Right renal pelvis (tissue), 4 donors: ENCODE measurements at regions not wholly inside any gene's neighbourhood (a gene's known extent, or its start where the extent isn't known, plus 50 kb on each side); places are given as distances from the start of the nearest gene placed in this dataset.

Experiments
- DNase-seq, 4 donors: peaks; one replicate each; pipeline ENCODE4 v3.0.0-alpha.2; 2013; ENCODE audit warnings: low read depth in 4 of 4, low spot score in 3 of 4, missing footprints in 1 of 4

DNA sequence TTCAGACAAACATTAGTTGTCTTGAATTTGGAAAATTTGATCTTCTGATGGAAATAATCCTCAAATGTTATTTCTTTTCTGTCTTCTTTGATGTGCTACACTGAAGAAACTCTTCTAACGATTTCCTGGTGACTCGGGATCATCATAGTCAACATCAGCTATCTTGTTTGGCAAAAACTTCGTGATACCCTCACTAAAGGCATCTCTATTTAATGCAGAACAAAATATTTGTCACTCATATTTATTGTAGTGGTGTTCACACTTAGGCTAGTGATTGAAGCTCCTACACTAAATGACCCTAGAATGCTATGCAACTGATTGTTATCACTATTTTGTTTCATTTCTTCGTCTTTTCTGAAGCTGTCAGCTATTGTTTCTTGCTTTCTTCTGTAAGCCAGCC, 334.7 kb upstream of the ZEB2 start:
- no peak for DNase-seq

DNA sequence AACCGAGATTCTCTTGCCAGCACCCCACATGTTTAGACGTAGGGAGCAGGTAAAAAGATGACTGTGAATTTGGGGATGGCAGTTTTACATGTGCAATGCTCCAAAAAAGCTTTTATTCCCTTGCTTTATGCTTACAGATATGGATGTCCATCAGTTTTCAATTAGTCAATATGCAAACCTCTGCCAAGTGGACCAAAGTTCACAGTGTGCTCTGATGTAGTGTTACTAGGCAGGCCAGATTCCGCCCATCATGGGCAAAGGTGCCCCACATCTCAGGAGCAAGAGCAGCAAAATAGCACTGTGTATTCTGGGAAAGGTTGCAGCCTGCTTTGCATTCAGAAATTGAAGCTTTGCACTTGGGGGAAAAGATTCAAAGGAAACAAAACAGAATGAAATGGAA, 329.7 kb upstream of the ZEB2 start:
- DNase-seq, result no peak

DNA sequence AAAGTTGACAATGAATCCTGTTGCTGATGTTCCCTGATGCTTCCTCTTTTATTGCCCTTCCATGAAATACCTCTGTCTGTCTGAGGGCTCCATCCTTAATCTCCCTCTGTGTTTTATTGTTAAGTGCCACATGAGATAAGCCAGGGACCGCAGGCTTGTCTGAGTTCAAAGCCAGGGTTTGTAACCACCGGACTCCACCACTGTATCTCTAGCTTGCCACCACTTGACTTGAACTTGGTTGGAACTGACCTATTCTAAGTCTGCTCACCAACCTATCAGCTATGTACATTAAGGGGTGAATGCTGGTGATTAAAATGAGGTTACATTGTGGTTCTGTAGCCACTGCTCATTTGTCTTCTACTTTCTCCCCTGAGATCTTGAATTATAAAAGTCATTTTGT, 328.5 kb upstream of the ZEB2 start:
- DNase-seq, result no peak

DNA sequence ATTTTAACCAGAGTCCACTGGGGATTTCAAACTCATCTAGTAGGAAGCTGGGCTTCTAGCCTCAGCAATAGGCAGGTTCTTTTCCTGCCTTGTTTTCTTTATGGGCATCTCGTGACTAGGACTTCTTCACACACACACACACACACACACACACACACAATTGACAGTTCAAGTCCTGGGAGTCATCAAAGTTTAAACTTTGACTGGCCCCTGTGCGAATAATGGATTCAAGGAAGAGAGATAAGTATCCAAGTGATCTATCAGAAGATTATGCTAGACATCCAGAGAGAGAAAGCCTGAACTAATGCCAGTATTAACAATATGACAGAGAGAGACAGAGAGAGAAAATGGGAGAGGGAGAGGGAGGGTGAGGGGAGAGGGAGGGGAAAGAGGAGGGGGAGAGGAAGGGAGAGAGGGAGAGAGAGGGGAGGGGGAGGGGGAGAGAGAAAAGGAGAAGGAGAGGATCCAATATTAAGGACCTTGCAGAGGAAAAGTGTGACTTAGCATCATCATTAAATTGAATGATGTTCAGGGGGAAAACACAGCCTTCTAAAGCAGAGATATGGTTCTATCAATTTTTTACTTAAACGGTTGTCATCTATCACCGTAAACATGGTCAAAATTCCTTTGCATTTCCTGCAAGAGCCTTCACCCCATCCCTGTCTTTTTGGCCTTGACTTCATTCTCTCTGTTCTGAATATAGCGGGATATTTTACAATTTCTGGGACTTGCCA, 327.6 kb upstream of the ZEB2 start:
- no peak for DNase-seq

DNA sequence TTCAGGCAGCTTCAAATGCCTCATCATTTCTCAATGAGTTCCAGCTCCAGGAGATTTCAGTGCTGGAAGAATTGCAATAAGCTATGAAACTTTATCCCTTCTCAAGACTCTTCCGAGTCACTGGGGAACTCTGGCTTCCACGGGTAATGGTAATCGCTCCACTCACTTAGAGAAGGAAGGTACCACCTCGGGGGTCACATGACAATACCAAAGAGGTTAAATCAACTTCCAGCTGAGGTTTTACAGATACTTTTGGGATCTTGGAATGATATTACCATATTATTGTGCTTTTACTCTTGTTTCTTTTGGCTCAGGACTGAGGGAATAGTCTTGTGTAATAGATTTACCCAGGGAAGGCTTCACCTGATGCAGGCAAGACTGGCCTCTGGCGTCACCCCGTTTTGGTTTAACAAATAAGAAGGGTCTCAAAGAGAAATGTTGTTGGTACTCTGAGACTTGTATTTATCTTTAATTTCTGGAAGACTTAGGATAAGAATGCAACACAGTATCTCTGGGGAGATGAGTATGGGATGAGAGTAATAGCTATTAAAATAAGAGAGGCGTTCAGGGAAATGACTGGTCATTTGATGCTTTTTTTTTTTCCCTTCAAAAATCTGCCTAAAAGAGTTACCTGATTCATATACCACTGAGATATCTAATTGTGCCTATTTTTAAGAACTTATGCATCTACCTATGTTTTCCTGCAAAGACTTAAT, 316.9 kb upstream of the ZEB2 start:
- DNase-seq, result no peak

DNA sequence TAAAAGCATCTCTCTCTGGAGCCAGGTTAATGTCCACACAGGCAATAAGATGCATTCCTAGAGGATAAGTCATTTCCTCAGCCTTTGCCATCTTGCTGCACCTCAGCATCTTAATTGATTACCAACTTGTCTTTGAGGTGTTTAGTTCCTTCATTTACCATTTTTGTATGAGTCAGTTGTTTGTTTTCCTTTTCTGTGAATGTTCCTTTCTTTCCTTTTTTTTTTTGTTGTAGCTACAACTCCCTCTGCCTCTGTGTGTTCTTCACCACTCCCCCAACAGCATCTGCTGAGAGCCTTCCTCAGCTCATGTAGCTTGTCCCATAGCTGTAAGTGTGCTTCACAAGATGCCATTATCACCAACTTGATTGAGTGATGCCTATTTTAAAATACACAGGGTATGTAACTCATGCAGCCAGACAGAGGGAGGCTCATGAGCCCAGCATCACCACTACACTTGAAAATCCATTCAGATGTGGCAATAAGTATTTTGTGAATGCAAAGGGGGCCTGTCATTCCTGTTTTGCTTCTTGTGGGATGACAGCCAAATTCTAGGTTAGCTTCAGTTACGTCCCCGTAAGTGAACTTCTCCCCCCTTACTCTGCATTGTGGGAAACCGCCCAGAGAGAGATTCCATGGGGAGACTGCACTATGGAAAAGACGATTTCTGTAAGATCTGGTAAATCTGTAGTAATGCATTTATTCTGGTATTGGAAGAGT, 315.9 kb upstream of the ZEB2 start:
- no peak for DNase-seq

DNA sequence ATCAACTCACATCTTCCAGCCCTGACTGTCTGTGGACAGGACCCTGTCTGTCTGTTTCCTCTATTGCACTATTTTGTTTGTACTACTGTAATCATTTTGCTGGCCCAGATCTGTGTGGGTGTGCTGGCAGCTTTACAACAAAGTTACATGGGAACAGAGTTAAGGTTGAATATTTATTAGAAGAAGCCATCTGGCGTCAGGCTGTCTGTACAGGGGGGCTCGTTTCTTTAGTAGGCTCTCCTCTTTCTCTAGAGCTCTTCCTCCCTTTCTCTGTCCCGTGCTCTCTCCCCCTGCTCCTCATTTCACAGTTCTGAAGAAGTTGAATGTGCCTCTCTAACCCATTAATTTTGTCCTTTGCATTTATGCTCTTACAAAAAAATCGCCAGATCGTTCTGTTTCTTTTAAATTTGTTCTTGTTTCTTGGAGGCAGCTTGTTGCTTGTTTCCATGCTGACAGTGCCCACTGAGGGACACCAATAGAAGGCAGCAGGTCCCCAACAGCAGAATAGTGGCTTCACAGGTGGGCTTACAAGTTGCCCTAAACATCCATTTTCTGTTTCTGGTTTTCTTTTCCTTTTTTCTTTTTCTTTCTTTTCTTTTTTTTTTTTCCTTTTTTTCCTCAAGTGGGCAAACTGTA, 315.2 kb upstream of the ZEB2 start:
- peak; percentile 34 to 63 (median 40) for DNase-seq

DNA sequence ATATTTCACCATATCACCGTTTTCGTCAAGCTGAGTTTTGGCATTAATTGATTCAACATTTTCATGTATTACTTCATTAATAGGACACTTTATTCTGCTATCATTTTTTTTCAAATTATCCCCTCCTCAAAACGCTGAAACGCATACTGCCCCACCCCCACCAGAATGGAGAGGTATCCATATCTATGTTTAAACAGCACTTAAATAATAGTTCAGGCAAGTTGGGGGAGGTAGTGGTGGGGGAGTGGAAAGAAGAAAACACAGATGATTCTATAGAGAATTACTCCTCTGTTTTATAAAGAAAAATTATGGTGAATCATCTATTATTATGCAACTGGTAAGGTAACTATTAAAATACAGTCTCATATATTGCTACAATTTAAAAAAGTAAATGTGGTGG, 314.4 kb upstream of the ZEB2 start:
- DNase-seq, result no peak

DNA sequence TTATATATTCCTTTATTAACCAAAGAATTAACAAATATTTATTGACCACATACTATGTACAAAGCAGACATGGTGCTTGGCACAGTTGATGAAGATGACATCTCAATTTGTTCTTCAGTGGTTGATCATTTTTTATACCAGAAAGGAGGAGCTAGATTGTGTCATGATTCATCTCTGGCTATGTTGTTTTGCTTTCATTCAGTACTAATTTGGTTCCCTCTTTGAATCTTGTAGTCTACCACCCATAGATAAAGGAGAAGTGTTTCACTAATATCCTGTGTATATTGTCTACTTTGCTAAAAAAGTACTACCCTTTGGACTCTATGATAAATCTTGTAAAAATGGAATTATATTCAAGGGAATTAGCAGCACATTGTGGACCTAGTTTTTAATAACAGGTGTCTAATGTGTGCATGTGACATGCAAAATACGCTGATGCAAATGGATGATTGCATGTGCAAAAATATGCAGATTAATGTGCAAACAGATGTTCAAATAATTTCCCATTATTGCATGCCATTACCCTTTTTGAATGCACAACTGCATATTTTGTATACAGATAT, 313.2 kb upstream of the ZEB2 start:
- DNase-seq, result no peak

DNA sequence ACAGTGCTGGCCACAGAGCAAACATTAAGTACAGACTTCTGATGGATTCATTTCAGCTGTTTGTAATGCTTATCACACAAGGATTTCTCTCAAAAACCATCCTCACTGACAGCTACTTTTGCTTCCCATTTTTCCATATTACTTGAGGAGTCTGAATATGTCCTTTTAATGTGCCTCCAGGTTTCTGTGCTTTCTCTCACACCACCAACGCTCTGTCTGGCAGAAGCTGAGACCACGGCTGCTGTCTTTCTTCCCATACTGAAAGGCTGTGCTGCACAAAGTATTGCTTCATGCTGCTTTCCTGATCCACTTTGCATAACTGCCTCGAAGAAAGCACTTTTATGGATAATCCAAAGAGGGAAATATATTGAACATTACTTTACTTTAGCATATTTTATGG, 312.1 kb upstream of the ZEB2 start:
- DNase-seq, result no peak

DNA sequence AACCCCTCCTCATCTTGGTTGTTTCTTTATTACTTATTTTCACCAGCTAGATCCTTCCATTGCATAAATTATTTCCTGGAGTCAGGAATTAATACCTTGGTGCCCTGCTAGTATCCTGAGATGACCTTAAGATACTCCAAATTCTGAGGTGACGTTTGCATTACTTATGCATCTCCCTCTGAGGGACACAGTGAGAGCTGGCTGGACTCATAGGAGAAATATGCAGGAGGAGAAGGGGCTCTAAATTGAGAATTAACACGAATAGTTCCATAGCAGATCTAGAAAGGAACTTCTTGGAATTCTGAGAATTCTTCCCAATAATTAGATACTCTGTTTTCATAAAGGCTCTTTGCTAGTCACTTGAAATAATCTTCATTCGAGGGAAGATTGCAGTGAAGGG, 310.6 kb upstream of the ZEB2 start:
- no peak for DNase-seq

DNA sequence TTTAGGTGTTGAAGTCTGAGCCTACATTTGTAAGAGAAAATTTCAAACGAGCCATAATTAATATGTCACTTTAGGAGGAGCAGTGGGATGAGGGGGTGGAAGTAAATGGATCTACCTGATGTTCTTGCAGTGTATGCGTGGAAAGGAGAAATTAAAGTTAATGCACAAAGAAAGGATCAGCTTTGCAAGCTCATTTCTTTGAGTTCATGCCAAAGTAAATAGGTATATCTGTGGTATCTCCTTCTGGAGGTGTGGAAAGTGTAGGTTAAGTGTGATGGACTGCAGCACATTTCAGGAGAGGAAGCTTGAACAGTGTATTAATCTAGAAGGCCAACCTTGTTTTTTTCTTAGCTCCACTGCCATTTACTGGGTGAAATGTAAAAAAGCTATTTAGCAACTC, 307.5 kb upstream of the ZEB2 start:
- no peak for DNase-seq

DNA sequence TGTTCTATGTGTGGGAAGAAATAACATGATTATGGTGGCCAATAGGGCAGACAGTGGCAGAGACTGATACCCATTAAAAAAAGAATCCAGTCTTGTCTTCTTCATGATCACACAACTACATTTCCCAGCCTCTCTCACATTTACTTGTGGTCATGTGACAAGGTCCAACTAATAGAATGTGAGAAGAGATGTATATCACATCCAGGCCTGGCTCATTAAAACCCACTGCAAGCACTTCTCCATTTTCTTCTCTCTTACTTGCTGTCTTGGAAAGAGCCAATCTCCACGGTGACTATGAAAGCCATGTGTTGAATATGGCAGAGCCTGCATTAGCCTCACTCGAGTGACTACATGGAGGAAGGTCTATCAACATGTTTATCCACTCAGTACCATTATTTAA, 306.2 kb upstream of the ZEB2 start:
- no peak for DNase-seq

DNA sequence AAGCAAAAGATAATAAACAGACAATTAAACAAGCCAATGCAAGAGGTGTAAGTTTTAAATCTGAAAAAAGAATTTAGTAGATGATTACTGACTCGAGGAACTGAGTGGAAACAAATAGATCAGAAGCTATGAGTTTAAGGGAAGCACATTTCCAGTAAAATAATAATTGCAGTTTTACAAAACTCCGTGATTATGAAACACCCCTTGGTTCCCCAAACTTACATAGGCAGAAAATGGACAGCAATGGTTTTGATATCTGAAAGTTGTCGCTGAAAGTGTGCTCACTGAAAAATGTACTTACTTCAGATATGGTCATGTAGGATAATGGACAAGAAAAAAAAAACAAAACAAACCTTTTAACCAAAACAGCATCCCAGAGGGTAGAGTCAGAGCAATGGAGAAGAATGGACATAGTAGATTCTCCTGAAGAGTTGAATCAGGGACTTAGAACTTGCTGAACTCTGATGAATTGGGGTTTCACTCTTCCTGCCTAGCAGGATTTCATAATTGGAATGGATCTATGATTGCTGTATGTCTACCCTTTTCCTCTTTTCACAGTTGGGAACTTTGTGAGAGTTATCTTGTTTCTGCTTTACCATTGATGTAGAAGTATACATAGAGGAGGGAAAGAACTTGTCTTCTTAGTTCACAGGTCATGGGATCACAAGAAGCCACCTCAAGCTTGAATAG, 305.6 kb upstream of the ZEB2 start:
- no peak for DNase-seq

DNA sequence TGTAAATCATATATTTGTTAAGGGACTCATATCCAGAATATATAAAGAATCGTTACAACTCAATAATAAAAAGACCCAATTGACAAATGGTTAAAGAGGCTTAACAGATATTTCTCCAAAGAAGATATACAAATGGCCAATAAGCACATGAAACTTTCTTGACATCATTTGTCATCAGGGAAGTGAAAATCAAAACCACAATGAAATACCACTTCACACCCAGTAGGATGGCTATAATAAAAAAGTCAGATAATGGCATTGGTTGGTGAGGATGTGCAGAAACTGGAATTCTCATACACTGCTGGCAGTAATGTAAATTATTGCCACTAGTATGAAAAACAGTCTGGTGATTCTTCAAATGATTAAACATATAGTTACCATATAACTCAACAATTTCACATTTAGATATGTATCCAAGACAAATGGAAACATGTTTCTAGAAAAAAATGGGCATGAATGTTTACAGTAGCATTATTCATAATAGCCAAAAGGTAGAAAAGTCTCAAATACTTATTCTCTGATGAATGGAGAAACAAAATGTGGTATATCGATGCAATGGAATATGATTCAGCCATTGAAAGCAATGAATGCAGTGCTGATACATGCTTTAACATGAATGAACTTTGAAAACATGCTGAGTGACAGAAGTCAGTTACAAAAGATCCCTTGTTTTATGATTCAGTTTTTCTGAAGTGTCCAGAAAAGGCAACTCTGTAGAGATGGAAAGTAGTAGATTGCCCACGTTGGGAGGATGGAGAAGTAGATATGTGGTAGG, 304.6 kb upstream of the ZEB2 start:
- DNase-seq, result no peak

DNA sequence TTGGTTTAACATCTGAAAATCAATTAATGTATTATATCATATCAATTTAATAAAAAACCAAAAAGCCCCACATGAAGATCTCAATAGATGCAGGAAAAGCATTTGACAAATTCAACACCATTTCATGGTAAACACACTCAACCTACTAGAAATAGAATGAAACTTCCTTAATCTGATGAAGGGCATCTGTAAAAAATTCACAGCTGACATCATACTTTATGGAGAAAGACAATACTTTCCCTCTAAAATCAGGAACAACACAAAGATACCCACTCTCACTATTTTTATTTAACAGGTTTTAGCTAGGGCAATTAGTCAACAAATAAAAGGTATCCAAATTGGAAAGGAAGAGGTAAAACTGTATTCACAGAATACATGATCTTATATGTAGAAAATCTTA, 303.0 kb upstream of the ZEB2 start:
- no peak for DNase-seq

DNA sequence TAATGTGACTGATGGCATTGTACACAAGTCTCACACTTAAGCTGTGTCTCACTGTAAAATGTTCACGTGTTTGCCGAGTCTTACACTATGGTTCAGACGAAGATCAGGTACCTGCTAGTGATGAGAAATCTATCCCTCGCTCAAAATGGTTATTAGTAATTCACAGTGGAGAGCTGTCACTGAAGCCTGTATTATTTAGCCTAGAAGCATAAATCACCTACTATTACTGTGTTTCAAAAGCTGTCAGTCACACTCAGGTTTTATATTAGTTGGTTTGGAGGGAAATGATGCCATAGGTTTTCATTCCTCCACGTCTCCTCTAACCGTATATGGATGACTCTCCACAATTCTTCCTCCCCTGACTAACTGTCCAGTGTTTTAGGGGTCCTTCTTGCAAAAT, 292.4 kb upstream of the ZEB2 start:
- DNase-seq, result no peak

DNA sequence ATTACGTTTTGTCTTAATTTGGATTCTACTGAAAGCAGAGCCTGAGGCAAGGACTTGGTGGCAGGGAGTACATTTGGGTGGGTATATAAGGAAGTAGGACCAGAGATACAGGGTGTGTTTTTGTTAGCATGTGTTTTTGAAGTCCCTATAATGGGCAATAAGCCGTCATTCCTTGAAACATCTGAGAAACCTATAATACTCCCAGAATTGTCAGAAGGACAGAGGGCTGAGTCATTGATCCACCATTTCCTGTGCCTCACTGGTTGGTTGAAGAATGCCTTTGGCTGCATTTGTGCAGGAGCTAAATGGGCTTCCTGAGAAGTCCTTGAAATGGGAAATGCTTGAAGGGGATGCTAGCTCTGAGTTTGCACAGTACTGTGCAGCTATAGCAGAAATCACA, 281.8 kb upstream of the ZEB2 start:
- no peak for DNase-seq

DNA sequence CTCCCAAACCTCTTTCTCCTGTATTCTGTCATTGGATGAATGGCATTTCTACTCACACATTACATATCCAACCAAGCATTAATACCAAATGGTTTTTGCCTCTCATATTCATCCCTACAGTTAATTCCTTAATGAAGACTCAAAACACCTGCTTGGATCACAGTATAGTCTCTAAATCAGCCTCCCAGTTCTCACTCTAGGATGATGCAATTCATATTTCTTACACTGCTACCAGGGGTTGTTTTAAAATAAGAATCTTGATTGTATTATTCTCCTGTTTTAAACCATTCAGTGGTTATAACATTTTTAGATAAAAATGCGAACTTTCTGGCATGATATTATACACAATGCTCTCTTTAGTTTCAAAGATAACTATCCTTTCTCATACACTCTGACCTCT, 281.4 kb upstream of the ZEB2 start:
- no peak for DNase-seq

DNA sequence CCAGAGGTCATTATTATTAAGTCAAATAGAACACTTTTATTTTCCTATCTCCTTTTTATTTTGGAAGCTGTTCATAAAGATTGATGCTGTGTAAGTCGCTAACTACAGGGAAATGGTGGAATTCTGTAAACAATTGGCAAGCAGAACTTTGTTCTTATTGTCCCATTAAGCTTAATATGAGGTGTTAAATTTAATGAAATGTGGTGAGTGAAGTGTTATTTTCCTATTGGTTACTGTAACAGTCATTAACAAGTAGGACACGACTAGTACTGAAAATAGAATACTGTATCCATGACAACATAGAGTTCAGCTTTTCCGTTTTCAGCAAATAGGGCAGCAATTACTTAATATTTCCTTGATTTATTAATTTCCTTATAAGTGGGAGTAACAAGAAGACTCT, 279.1 kb upstream of the ZEB2 start:
- DNase-seq, result no peak
